ENCODE measurements at regions not wholly inside any gene's neighbourhood (a gene's known extent, or its start where the extent isn't known, plus 50 kb on each side); places are given as distances from the start of the nearest gene placed in this dataset.
A peak's percentile ranks its signal among the peaks of the same experiment; 100 is the strongest.

DNA sequence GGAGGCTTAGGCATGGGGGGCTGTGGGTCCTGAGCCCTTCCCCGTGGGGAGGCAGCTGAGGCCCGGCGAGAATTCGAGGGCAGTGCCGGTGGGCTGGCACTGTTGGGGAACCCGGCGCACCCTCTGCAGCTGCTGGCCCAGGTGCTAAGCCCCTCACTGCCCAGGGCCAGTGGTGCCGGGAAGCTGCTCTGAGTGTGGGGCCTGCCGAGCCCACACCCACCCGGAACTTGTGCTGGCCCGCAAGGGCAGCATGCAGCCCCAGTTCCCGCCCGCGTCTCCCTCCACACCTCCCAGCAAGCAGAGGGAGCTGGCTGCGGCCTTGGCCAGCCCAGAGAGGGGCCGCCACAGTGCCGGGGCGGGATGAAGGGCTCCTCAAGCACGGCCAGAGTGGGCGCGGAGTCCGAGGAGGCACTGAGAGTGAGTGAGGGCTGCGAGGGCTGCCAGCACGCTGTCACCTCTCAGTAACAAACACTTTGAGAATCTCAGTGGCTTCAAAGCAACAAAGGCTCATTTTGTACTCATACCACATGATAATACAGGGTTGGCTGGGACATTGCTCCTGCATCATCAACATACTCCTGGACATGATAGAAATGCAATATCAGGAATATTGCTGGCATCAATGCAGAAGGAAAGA, 265.7 kb upstream of the ANKRD55 start:
- H3K4me3 ChIP-seq (ENCODE audit: low read length): no peak overlapping the region
- TF ChIP-seq, protein P1, sequence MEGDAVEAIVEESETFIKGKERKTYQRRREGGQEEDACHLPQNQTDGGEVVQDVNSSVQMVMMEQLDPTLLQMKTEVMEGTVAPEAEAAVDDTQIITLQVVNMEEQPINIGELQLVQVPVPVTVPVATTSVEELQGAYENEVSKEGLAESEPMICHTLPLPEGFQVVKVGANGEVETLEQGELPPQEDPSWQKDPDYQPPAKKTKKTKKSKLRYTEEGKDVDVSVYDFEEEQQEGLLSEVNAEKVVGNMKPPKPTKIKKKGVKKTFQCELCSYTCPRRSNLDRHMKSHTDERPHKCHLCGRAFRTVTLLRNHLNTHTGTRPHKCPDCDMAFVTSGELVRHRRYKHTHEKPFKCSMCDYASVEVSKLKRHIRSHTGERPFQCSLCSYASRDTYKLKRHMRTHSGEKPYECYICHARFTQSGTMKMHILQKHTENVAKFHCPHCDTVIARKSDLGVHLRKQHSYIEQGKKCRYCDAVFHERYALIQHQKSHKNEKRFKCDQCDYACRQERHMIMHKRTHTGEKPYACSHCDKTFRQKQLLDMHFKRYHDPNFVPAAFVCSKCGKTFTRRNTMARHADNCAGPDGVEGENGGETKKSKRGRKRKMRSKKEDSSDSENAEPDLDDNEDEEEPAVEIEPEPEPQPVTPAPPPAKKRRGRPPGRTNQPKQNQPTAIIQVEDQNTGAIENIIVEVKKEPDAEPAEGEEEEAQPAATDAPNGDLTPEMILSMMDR (conservative IDR thresholded peaks at IDR 0.05; ENCODE audit: low read length): no peak
- no peak for DNase-seq (ENCODE audit: low read depth)

DNA sequence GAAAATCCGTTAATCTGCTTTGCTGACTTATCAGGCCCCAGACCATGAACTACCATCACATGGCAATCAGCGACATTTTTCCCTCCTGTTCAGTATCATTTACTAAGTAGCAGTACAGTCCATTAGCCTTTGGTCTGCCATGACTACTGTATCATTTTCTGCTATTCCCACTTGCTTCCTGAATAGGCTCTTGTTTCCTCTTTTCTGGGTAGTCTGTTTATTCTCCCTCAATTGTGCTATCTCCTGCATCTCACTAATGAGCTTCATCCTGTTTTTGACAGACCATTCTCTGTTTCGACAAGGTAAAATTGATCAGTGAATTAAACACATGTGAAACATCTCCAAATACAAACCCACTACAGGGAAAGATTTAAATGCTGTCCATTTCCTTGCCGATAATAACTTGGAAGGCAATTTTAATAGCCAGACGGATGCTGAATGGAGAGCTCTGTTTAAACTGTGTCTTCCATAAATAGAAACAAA, 263.5 kb upstream of the ANKRD55 start:
- no peak for DNase-seq (ENCODE audit: low read depth)
- no peak overlapping the region for H3K4me3 ChIP-seq (ENCODE audit: low read length)

DNA sequence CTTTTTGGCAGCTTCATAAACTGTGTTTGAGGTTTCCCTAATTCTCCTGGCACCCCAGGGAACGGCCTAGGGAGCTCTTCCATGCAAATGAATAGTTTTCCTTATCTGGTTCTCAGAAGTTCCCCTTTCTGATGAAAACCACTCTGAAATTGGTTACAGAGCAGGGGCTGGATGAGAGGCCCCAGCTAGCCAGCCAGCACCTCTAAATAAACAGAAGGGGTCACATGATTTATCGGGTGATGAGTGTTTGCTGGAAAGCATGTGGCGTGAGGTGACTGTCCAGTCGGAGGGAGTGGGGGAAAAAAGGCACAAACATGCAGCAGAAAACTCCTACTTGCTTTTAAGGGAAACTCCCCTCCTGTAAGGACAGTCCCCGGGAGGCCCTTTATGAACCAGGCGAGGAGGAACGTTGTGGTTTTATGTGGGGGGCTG, 261.2 kb upstream of the ANKRD55 start:
- DNase-seq (ENCODE audit: low read depth): peak; percentile 6
- H3K4me3 ChIP-seq (ENCODE audit: low read length): no peak overlapping the region
- TF ChIP-seq, protein P1 (conservative IDR thresholded peaks at IDR 0.05; ENCODE audit: low read length): no peak

More for the DNA sequence above, 263.5 kb upstream of the ANKRD55 start:
- TF ChIP-seq, protein P1 (conservative IDR thresholded peaks at IDR 0.05; ENCODE audit: low read length): no peak

DNA sequence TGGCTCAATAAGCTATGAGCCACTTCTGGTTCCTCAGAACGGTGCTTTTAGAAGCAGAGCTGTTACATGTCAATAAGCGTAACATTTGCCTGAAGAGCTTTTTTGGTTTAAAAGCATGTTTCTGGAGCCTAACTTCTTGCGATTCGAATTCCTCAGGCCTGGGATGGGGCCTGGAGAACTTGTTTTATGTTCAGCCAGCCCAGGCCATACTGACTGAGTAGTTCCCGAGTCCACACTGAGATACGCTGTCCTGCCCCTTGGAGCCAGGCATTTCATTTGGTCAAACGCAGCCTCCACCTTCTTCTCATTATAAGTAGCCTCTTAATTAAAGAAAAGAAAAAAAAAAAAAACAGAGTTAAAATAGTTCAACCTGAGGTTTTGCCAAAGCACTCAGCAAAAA, 260.6 kb upstream of the ANKRD55 start:
- no peak overlapping the region for H3K4me3 ChIP-seq (ENCODE audit: low read length)
- no peak for DNase-seq (ENCODE audit: low read depth)
- TF ChIP-seq, protein P1 (conservative IDR thresholded peaks at IDR 0.05; ENCODE audit: low read length): no peak

DNA sequence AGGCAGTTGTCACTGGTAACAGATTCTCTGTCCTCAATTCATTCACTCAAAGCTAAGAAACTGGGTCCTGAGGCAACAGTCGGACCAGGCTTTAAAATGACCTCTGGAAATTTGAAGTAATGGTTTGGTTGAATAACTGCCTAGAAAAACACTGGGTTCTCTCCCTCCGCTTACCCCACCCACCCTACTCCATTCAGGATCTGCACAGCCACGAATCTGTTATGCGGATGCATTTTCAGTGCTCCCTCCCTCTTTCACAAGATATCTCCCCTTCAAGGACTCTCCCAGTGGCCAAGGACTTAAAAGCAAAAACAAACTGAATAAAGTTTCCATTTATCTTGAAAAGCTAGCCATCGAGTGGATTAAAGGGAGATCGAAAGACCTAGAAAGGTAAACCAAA, 260.2 kb upstream of the ANKRD55 start:
- TF ChIP-seq, protein P1 (conservative IDR thresholded peaks at IDR 0.05; ENCODE audit: low read length): no peak
- no peak overlapping the region for H3K4me3 ChIP-seq (ENCODE audit: low read length)
- DNase-seq (ENCODE audit: low read depth): no peak

DNA sequence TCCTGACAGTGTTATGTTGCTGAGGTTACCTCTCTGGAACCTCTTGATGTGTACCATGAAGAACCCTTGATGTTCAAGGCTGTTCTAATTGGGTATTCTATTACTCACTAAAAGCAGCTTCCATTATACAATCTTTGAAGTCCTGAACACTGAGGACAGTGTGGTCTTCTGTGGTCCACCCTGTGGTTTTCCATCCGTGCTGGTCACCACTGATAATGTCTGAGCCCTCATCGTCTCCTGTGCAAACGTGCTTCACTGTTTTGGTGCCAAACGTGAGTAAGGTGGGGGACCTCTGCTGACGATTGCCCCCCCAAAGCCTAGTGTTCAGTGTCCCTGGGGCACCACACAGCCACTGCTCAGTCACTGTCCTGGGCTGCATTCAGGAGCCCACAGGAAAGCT, 259.7 kb upstream of the ANKRD55 start:
- no peak overlapping the region for H3K4me3 ChIP-seq (ENCODE audit: low read length)
- TF ChIP-seq, protein P1 (conservative IDR thresholded peaks at IDR 0.05; ENCODE audit: low read length): no peak
- no peak for DNase-seq (ENCODE audit: low read depth)

DNA sequence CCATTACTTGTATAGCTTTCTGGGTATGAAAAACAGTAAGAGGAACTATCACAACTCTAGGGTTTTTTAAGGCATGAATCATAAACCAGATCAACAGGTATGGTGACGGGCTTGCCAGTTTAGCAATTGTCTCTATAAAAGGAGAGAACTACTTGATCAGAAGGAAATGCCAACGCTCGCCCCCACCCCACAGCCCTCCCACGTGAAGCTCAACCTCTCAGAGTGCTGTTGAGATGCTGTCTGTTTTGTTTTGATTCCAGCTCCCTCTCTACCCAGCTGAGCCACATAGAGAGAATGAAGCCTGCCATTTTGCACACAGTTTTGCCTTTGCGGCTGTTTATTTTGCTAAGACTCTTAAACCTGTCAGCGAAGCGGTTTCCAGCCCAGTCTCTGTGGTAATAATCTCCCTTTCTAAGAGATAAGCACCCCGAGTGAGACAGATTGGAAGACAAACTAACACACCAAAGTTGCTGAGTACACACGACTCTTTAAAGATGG, 257.9 kb upstream of the ANKRD55 start:
- H3K4me3 ChIP-seq (ENCODE audit: low read length): no peak overlapping the region
- no peak for DNase-seq (ENCODE audit: low read depth)
- TF ChIP-seq, protein P1 (conservative IDR thresholded peaks at IDR 0.05; ENCODE audit: low read length): no peak
